Stimulated activated CD4-positive, alpha-beta T cell treated with anti-CD3 and anti-CD28 coated beads, Interleukin-4, amount 100 ng/mL, for 48 hours (primary cell): ENCODE measurements at regions not wholly inside any gene's neighbourhood (a gene's known extent, or its start where the extent isn't known, plus 50 kb on each side); places are given as distances from the start of the nearest gene placed in this dataset.

Source experiments
- DNase-seq, 2 donors: peaks; one replicate each; pipeline ENCODE4 v3.0.0-alpha.2; 2020; ENCODE audit warnings: low read depth in 2 of 2

- DNase-seq: no peak
These were observed 356.0 kb downstream of the SHQ1 start for GRCh38 chr3:72492240-72492639.

- no peak for DNase-seq
These were observed 357.4 kb downstream of the SHQ1 start for GRCh38 chr3:72490688-72491435.

- no peak for DNase-seq
These were observed 358.3 kb downstream of the SHQ1 start for GRCh38 chr3:72489901-72490300.

GRCh38 chr3:72488738-72489035 is 359.6 kb downstream of the SHQ1 start:
- DNase-seq: no peak

- DNase-seq: no peak
These were observed 360.1 kb downstream of the SHQ1 start for GRCh38 chr3:72487946-72488737.

GRCh38 chr3:72487078-72487765 is 361.0 kb downstream of the SHQ1 start:
- peak; percentile 49 to 58 for DNase-seq

GRCh38 chr3:72485641-72486040 is 362.6 kb downstream of the SHQ1 start:
- DNase-seq: no peak

- no peak for DNase-seq
These were observed 364.6 kb downstream of the SHQ1 start for GRCh38 chr3:72483554-72484104.

GRCh38 chr3:72482589-72483321 is 365.5 kb downstream of the SHQ1 start:
- peak; percentile 73 to 84 for DNase-seq

- DNase-seq: no peak
These were observed 366.7 kb downstream of the SHQ1 start for GRCh38 chr3:72481542-72481941.

- no peak for DNase-seq
These were observed 367.9 kb downstream of the SHQ1 start for GRCh38 chr3:72480366-72480765.

- DNase-seq: no peak
These were observed 368.5 kb downstream of the SHQ1 start for GRCh38 chr3:72479651-72480215.

- no peak for DNase-seq
These were observed 372.1 kb downstream of the SHQ1 start for GRCh38 chr3:72476139-72476483.

- no peak for DNase-seq
These were observed 372.7 kb downstream of the SHQ1 start for GRCh38 chr3:72475258-72476138.

GRCh38 chr3:72474775-72475174 is 373.5 kb downstream of the SHQ1 start:
- no peak for DNase-seq

- no peak for DNase-seq
These were observed 375.1 kb downstream of the SHQ1 start for GRCh38 chr3:72473156-72473555.

- no peak for DNase-seq
These were observed 377.3 kb downstream of the SHQ1 start for GRCh38 chr3:72470904-72471417.

GRCh38 chr3:72465853-72466252 is 382.4 kb downstream of the SHQ1 start:
- DNase-seq: no peak

GRCh38 chr3:72463083-72463482 is 385.2 kb downstream of the SHQ1 start:
- no peak for DNase-seq

- DNase-seq: no peak
These were observed 385.6 kb downstream of the SHQ1 start for GRCh38 chr3:72462595-72463011.
